IMR-90 (cell line): ENCODE measurements at regions not wholly inside any gene's neighbourhood (a gene's known extent, or its start where the extent isn't known, plus 50 kb on each side); places are given as distances from the start of the nearest gene placed in this dataset.

Experiments
- ATAC-seq: fragments of 200-7000 bp; cut with Tn5 transposase; 2 replicates; pipeline ENCODE4 v1.9.1; 2020; ENCODE audit warnings: low read depth, mild to moderate bottlenecking, moderate library complexity
- BruUV-seq: library from RNA; stranded (reverse); fragments of 400-500 nt; replicated peaks from 2 replicates; lab custom pipeline; 2021; lab: Mats Ljungman, UMichigan
- CTCF ChIA-PET: fragments of 300-600 bp; formaldehyde crosslinking; extraction: SDS; loops from one replicate; lab custom pipeline; 2021; ENCODE audit warnings: antibody characterized with exemption; lab: Yijun Ruan, JAX
- POLR2A ChIA-PET: fragments of 300-600 bp; sonication (Branson Sonifier 250); formaldehyde crosslinking; loops from one replicate; lab custom pipeline; 2022; ENCODE audit warnings: antibody characterized with exemption; ENCODE audit not compliant: unreplicated experiment; lab: Charles Lee
- DNase-seq: peaks from one replicate; pipeline ENCODE4 v3.0.0; 2013
- H2AFZ ChIP-seq: replicated peaks from 2 replicates; pipeline ENCODE3; 2013; ENCODE audit warnings: low read length, mild to moderate bottlenecking; ENCODE audit not compliant: poor library complexity
- H2AK5ac ChIP-seq: 2 replicates; pipeline ENCODE4 v1.6.1; 2013; ENCODE audit warnings: low read depth, low read length, inconsistent platforms
- H2AK9ac ChIP-seq: replicated peaks from 2 replicates; pipeline ENCODE3; 2013; ENCODE audit warnings: mild to moderate bottlenecking, low read depth, low read length, moderate library complexity; ENCODE audit not compliant: poor library complexity
- H2BK120ac ChIP-seq: 2 replicates; pipeline ENCODE4 v1.6.1; 2013; ENCODE audit warnings: low read depth, low read length, inconsistent platforms
- H2BK15ac ChIP-seq: 3 replicates; pipeline ENCODE4 v1.6.1; 2013; ENCODE audit warnings: low read depth, low read length, inconsistent platforms
- H2BK20ac ChIP-seq: 2 replicates; pipeline ENCODE4 v1.6.1; 2013; ENCODE audit warnings: low read depth, mild to moderate bottlenecking, inconsistent platforms, low read length, moderate library complexity
- H2BK5ac ChIP-seq: 2 replicates; pipeline ENCODE4 v1.6.1; 2013; ENCODE audit warnings: mild to moderate bottlenecking, low read depth, low read length, inconsistent platforms; ENCODE audit not compliant: poor library complexity, severe bottlenecking
- H3K14ac ChIP-seq: replicated peaks from 2 replicates; pipeline ENCODE4 v1.6.1; 2013; ENCODE audit warnings: low read depth, low read length, inconsistent platforms
- H3K18ac ChIP-seq: 2 replicates; pipeline ENCODE4 v1.6.1; 2013; ENCODE audit warnings: low read depth, low read length, control low read depth
- H3K23ac ChIP-seq: 2 replicates; pipeline ENCODE4 v1.6.1; 2013; ENCODE audit warnings: low read depth, low read length, inconsistent platforms
- H3K27ac ChIP-seq: 2 replicates; pipeline ENCODE4 v1.5.1; 2013; ENCODE audit warnings: mild to moderate bottlenecking, control low read depth, low read length; ENCODE audit not compliant: insufficient read depth
- H3K27me3 ChIP-seq: 2 replicates; pipeline ENCODE4 v1.6.1; 2013; ENCODE audit warnings: low read length; ENCODE audit not compliant: control insufficient read depth, insufficient read depth
- H3K36me3 ChIP-seq: 2 replicates; pipeline ENCODE4 v1.6.1; 2013; ENCODE audit warnings: low read length, mixed read lengths; ENCODE audit not compliant: control insufficient read depth, insufficient read depth
- H3K4ac ChIP-seq: 2 replicates; pipeline ENCODE4 v1.6.1; 2013; ENCODE audit warnings: low read depth, low read length, inconsistent platforms
- H3K4me1 ChIP-seq: 2 replicates; pipeline ENCODE4 v1.6.1; 2013; ENCODE audit warnings: low read length, mixed read lengths; ENCODE audit not compliant: control insufficient read depth, insufficient read depth
- H3K4me2 ChIP-seq: 2 replicates; pipeline ENCODE4 v1.6.1; 2013; ENCODE audit warnings: low read depth, mild to moderate bottlenecking, control low read depth, low read length, moderate library complexity
- H3K4me3 ChIP-seq: 2 replicates; pipeline ENCODE4 v1.5.1; 2013; ENCODE audit warnings: low read depth, mild to moderate bottlenecking, control low read depth, low read length, moderate library complexity; ENCODE audit not compliant: insufficient read depth
- H3K56ac ChIP-seq: 2 replicates; pipeline ENCODE4 v1.6.1; 2013; ENCODE audit warnings: low read length, inconsistent platforms; ENCODE audit not compliant: insufficient read depth; ENCODE audit errors: extremely low read depth
- H3K79me1 ChIP-seq, 2 experiments: 2 replicates each; pipeline ENCODE4 v1.6.1; 2013; ENCODE audit warnings: low read length in 2 of 2, inconsistent platforms in 1 of 2, low read depth in 1 of 2
- H3K9ac ChIP-seq: 2 replicates; pipeline ENCODE4 v1.6.1; 2013; ENCODE audit warnings: low read depth, low read length, control low read depth
- H3K9me1 ChIP-seq: 2 replicates; pipeline ENCODE4 v1.6.1; 2013; ENCODE audit warnings: low read length, inconsistent platforms; ENCODE audit not compliant: insufficient read depth
- H3K9me3 ChIP-seq: 2 replicates; pipeline ENCODE4 v1.6.1; 2013; ENCODE audit warnings: low read length; ENCODE audit not compliant: control insufficient read depth, insufficient read depth
- H4K20me1 ChIP-seq: 2 replicates; pipeline ENCODE4 v1.6.1; 2013; ENCODE audit warnings: low read length, inconsistent platforms; ENCODE audit not compliant: insufficient read depth
- H4K5ac ChIP-seq: 2 replicates; pipeline ENCODE4 v1.6.1; 2013; ENCODE audit warnings: mild to moderate bottlenecking, low read depth, low read length, control low read depth
- H4K8ac ChIP-seq, 2 experiments: 2 replicates each; pipeline ENCODE4 v1.6.1; 2013; ENCODE audit warnings: low read depth in 2 of 2, low read length in 2 of 2, control low read depth in 1 of 2, inconsistent platforms in 1 of 2
- H4K91ac ChIP-seq: 2 replicates; pipeline ENCODE4 v1.6.1; 2013; ENCODE audit warnings: low read depth, low read length, inconsistent platforms; ENCODE audit not compliant: insufficient read depth
- CHD1 ChIP-seq: IDR thresholded peaks from 2 replicates; pipeline ENCODE4 v1.6.1; 2012; ENCODE audit warnings: low read depth, low read length, improper control_type of control experiment
- CTCF ChIP-seq: conservative IDR thresholded peaks from 2 replicates; pipeline ENCODE4 v1.5.1; 2012; ENCODE audit warnings: mild to moderate bottlenecking, low read depth, low read length, improper control_type of control experiment
- ELK1 ChIP-seq: fragments of 150-350 bp; IDR thresholded peaks from 2 replicates; pipeline ENCODE4 v1.6.1; 2016; ENCODE audit warnings: low read depth, mild to moderate bottlenecking, low read length, moderate library complexity, borderline replicate concordance
- MAFK ChIP-seq: IDR thresholded peaks from 2 replicates; pipeline ENCODE4 v1.6.1; 2012; ENCODE audit warnings: low read depth, low read length, improper control_type of control experiment
- MAZ ChIP-seq: IDR thresholded peaks from 2 replicates; pipeline ENCODE4 v1.6.1; 2012; ENCODE audit warnings: low read depth, mild to moderate bottlenecking, low read length, improper control_type of control experiment, moderate library complexity, borderline replicate concordance
- MXI1 ChIP-seq: IDR thresholded peaks from 2 replicates; pipeline ENCODE4 v1.6.1; 2012; ENCODE audit warnings: low read depth, mild to moderate bottlenecking, low read length, moderate library complexity, borderline replicate concordance
- RCOR1 ChIP-seq: IDR thresholded peaks from 2 replicates; pipeline ENCODE4 v1.6.1; 2012; ENCODE audit warnings: mild to moderate bottlenecking, low read length, improper control_type of control experiment; ENCODE audit not compliant: insufficient replicate concordance
- USF2 ChIP-seq: fragments of 150-350 bp; IDR thresholded peaks from 2 replicates; pipeline ENCODE4 v1.6.1; 2017; ENCODE audit warnings: mild to moderate bottlenecking, antibody characterized with exemption, low read length, low read depth
- WGBS, 2 experiments: methylation state at CpG; one replicate each; pipeline versions ENCODE4 v1.1.5 to v1.1.7; 2013; ENCODE audit warnings: missing lambda C conversion rate in 2 of 2; ENCODE audit not compliant: insufficient read length in 1 of 2; ENCODE audit errors: extremely low coverage in 2 of 2; 5-methylcytosine and 5-hydroxymethylcytosine counted together
- dilution Hi-C: fragments of 300-500 bp; cut with HindIII; formaldehyde crosslinking; loops from one replicate; pipeline ENCODE4 v1.14.3; 2018; ENCODE audit warnings: low sequenced_read_pairs; ENCODE audit not compliant: unreplicated experiment
- in situ Hi-C: fragments of 300-500 bp; cut with MboI; formaldehyde crosslinking; loops from 3 replicates; pipeline ENCODE4 v1.14.3; 2019; ENCODE audit warnings: low sequenced_read_pairs, inconsistent platforms, mixed read lengths
- intact Hi-C: fragments of 100-400 bp; cut with micrococcal nuclease; formaldehyde crosslinking; loops from 2 replicates; pipeline ENCODE4 v1.10.0; 2022

- ATAC-seq = no peak
- CTCF ChIA-PET = interaction anchor here (0.7 kb wide), 1 partner anchor 45 kb away, joined by 4 read pairs; no protein-coding TSS in a partner anchor
- Histone ChIP-seq H3K4me3 (no peak overlapping the region), H2BK120ac (no peak overlapping the region), H3K4ac (no peak overlapping the region), H3K18ac (no peak overlapping the region), H2BK20ac (no peak overlapping the region), H3K9me1 (no peaks in the 10 kb centered on the region), H3K4me2 (no peak overlapping the region), H2AFZ (no peak overlapping the region), H2AK5ac (no peak overlapping the region), H2BK15ac (no peak overlapping the region), H2AK9ac (no peak overlapping the region), H4K20me1 (no peaks in the 10 kb centered on the region), H3K27me3 (peaks cover 53% of the 10 kb centered on the region), H2BK5ac (no peak overlapping the region), H3K79me1 (no peaks in the 10 kb centered on the region), H3K23ac (no peak overlapping the region), H4K91ac (no peak overlapping the region), H3K4me1 (no peaks in the 10 kb centered on the region), H3K36me3 (no peaks in the 10 kb centered on the region), H3K56ac (no peak overlapping the region), H4K5ac (no peak overlapping the region), H3K9me3 (no peaks in the 10 kb centered on the region), H3K14ac (no peak overlapping the region), H3K27ac (no peak overlapping the region), H4K8ac (no peak overlapping the region), H3K9ac (no peak overlapping the region)
- BruUV-seq = no TSS peak
- WGBS, 2 experiments = no CpG with 5 or more reads among the region's 4 CpGs
- dilution Hi-C loops (no loop called here), intact Hi-C loops (no loop called here), in situ Hi-C loops (loop anchor here (5.0 kb wide), 1 partner anchor 35 kb away; no protein-coding TSS in a partner anchor)
- POLR2A ChIA-PET = no interaction called here
- TF ChIP-seq MXI1 = no peak
- no peak for TF ChIP-seq USF2
- TF ChIP-seq MAFK = no peak
- TF ChIP-seq CHD1 = no peak
- no peak for TF ChIP-seq CTCF
- TF ChIP-seq ELK1 = no peak
- TF ChIP-seq RCOR1 = no peak
- TF ChIP-seq MAZ = no peak
- no peak for DNase-seq
These were observed 75.3 kb downstream of the S1PR1 start for GRCh38 chr1:101312147-101312546.
